ENCODE measurements at regions not wholly inside any gene's neighbourhood (a gene's known extent, or its start where the extent isn't known, plus 50 kb on each side); places are given as distances from the start of the nearest gene placed in this dataset.
"Not testable (repeated sequence)": the region's sequence is repeated elsewhere in the genome, so short reads cannot be mapped to it uniquely, and the experiment has no call there.

GRCh38 chr4:53959343-53960120 is 104.9 kb downstream of the CHIC2 start:
- DNase-seq = no peak

DNA sequence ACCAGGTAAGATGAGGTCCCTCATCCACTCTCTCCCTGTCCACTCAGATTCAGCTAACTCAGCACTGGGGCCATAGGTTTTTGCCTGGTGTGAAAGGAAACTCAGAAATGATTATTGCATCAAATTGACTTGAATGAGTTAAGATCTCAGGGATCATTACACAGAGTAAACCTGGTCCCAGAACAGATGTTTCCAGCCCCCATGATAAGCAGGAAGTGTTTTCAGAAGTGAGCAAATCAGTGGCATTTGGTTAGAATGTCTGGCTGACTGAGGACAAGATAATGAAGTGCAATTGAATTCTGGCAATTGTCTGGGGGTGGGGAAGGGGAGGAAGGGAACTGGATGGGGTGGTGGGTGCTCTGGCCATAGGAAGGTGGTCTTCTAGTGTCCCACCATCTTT is 108.0 kb downstream of the CHIC2 start:
- DNase-seq = no peak

DNA sequence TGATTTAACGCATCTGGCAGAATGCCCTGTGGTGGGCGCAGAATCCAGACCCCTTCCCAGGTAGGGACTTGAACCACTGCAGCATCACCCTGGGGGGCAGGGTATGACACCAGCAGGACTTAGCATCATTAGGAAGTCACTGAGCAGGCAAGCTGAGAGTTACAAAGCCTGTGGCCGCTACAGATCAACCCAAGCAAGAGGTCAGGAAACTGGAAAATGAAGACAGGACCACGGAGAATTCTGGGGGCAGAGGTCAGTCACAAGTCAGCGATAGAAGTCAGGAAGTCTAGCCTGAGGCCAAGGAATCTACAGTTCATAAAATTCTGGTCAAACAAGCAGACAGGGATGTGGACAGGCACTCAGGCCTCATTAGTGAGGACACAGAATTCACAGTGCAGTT is 108.4 kb downstream of the CHIC2 start:
- no peak for DNase-seq

GRCh38 chr4:53951414-53951813 is 113.0 kb downstream of the CHIC2 start:
- DNase-seq = no peak

DNA sequence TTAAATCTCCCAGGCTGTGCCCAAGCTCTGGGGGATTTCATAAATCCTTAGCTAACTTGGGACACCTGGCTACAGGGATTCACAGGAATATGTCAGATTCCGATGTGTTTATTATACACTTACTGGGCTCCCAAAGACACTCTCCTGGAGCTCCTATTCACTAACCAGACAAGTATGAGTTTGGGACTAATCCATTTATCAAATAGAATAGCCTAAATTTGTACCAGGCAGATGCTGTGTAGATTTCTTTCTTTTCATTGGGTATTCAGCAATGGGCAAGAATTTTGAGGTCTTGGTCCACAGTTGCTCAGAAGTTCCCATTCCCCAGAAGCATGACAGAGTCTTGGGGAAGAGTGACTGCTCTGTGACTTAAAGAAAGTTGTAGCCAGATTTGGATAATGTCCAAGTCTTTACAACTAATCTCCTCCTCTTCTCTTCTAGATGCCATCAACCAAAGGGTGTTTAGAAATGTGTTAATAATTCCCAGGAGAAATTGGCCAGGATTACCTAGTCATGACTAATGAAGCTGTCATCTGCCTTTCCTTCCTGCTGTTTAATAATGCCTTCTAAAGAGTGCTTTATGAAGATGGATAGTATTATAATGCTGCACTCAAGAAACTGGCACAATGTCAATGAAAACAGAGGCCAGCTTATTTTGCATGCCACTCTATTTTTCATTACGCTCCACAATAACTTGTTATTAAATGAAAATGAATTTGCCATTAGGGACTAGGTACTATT is 120.9 kb downstream of the CHIC2 start:
- no peak for DNase-seq

- DNase-seq = no peak
Observed at GRCh38 chr4:53942712-53943111, 121.7 kb downstream of the CHIC2 start.

DNA sequence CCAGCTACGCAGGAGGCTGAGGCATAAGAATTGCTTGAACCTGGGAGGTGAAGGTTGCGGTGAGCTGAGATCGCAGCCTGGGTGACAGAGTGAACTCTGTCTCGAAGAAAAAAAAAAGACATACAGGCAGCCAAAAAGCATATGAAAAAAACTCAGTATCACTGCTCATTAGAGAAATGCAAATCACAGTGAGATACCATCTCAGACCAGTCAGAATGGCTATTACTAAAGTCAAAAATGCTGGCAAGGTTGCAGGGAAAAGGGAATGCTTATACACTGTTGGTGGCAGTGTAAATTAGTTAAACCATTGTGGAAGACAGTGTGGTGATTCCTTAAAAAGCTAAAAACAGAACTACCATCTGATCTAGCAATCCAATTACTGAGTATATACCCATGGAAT is 123.1 kb downstream of the CHIC2 start:
- no peak for DNase-seq

DNA sequence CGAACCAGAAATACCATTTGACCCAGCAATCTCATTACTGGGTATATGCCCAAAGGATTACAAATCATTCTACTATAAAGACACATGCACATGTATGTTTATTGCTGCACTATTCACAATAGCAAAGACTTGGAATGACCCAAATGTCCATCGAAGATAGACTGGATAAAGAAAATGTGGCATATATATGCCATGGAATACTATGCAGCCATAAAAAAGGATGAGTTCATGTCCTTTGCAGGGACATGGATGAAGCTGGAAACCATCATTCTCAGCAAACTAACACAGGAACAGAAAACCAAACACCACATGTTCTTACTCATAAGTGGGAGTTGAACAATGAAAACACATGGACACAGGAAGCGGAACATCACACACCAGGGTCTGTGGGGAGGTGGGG is 124.5 kb downstream of the CHIC2 start:
- DNase-seq = not testable (repeated sequence)

DNA sequence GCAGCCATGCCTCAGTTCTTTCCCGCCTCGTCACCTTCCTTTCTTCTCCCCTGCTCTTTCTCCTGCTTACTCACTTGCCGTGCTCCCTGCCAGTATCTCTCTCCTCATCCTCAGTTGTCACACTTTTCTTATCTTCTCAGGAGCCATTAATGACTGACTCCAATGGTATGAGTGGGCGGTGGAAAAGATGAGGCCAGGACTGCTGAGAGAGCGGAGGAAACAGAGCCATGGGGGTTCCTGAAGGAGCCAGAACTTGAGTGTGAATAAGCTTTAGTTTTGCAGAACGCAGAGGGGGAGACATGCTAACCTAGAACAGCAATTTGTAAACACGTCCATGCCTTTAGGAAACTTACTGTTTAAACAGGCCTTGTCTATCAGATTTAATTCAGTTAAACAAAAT is 126.5 kb downstream of the CHIC2 start:
- no peak for DNase-seq

- DNase-seq = no peak
Observed at GRCh38 chr4:53937327-53937726, 127.1 kb downstream of the CHIC2 start.

GRCh38 chr4:53935780-53936179 is 128.6 kb downstream of the CHIC2 start:
- no peak for DNase-seq

GRCh38 chr4:53932796-53933610 is 131.4 kb downstream of the CHIC2 start:
- DNase-seq = no peak

- DNase-seq = no peak
Observed at GRCh38 chr4:53931461-53931961, 132.9 kb downstream of the CHIC2 start.

- no peak for DNase-seq
Observed at GRCh38 chr4:53929955-53930798, 134.2 kb downstream of the CHIC2 start.

DNA sequence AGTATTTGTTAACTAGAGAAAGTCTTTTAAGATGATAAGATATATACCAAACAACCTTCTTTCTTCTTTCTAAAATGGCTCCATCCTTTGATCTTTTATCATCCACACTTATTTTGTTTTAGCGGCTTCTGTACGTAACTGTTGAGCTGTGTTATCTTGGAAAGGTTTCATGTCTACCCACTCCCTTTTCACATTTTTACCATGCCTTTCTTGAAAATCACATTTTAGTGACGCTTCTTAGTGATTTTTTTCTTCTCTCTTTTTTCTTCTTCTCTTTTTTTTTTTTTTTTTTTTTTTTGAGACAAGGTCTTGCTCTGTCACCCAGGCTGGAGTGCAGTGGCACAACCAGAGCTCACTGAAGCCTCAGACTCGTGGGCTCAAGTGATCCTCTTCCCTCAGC is 135.1 kb downstream of the CHIC2 start:
- DNase-seq = no peak

GRCh38 chr4:53928825-53929224 is 135.6 kb downstream of the CHIC2 start:
- no peak for DNase-seq

- DNase-seq = no peak
Observed at GRCh38 chr4:53925050-53925605, 139.3 kb downstream of the CHIC2 start.

DNA sequence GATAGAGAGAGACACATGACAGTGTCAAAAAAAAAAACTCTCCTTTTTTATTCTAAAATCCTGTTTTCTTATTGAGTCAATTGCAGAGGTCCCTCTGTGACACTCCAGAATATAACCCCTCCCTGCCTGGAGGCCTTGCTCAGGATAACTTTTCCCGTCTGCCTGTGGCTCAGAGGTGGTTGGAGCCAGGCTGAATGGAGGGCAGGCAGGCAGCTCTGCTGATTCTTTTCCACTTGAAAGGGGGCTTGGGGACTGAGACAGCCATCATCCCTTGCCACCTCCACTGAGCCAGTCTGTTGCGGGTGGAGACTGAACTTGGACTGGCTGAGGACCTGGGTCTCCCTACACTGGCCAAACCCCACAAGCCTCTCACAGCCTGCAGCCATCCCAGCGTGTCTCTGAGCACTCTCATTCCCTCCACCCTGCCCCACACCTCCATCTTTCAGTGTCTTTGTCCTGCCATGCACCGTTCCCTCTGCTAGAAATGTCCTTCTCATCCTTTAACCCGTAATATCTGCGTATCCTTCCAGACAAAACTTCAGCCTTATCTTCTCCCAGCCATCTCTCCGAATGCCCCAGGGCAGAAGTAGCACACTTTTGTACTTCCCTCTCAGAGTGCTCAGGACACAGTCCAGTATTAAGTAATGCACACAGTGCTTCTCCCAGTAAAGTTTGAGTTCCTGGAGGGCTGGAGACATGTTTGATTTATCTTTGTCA is 139.9 kb downstream of the CHIC2 start:
- no peak for DNase-seq

DNA sequence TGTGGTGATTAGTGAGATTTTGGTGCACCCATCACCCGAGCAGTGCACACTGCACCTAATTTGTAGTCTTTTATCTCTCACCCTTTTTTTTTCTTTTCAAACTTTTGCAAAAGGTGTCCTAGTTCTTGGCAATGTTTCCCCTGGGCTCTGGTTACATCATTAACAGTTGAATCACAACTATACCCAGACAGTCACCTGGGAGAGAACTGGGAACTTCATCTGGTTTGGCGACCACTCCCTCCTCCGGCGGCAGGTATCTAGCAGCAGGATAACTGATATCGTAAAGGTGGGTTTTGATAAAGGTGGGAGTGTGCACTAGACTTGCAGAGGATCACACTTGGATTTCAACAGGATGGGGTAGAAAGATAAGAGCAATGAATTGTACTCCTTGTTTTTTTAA is 140.5 kb downstream of the CHIC2 start:
- no peak for DNase-seq

DNA sequence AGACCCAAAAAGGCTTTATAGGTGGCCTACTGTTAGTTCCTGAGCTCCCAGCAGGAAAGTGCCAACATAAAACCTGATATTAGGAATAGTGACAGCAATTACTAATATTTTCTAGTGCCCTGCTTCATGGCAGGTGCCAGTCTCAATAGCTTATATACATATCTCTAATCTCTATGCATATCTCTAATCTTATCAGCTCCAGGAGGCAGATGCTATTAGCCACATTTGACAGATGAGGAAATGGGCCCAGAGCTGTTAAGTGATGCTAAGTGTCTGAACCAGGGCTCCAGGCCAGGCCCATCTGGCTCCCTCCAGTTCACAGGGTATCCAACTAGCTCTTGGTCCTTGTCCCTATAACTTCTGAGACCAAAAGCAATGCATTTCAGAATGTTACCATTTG is 142.5 kb downstream of the CHIC2 start:
- DNase-seq = no peak

DNA sequence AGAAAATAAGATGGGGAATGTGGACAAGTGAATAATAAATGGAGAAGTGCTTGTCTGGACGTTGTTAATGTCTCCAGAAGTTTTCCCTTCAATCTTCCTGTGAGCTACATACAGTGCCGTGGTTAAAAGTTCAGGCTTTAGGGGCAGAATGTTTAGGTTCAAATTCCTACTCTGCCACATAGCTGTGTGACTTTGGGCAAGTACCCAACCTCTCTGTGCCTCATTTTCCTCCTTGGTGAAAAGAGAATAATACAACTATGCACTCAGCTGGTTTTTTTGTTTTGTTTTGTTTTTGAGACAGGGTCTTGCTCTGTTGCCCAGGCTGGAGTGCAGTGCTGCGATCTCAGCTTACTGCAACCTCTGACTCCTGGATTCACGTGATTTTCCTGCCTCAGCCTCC is 143.5 kb downstream of the CHIC2 start:
- no peak for DNase-seq

All from GOT3 (cell line).